IMR-90 (cell line): ENCODE measurements at regions not wholly inside any gene's neighbourhood (a gene's known extent, or its start where the extent isn't known, plus 50 kb on each side); places are given as distances from the start of the nearest gene placed in this dataset.

Experiments used
- ATAC-seq: fragments of 200-7000 bp; cut with Tn5 transposase; 2 replicates; pipeline ENCODE4 v1.9.1; 2020; ENCODE audit warnings: low read depth, mild to moderate bottlenecking, moderate library complexity
- BruUV-seq: library from RNA; stranded (reverse); fragments of 400-500 nt; replicated peaks from 2 replicates; lab custom pipeline; 2021; lab: Mats Ljungman, UMichigan
- CTCF ChIA-PET: fragments of 300-600 bp; formaldehyde crosslinking; extraction: SDS; loops from one replicate; lab custom pipeline; 2021; ENCODE audit warnings: antibody characterized with exemption; lab: Yijun Ruan, JAX
- POLR2A ChIA-PET: fragments of 300-600 bp; sonication (Branson Sonifier 250); formaldehyde crosslinking; loops from one replicate; lab custom pipeline; 2022; ENCODE audit warnings: antibody characterized with exemption; ENCODE audit not compliant: unreplicated experiment; lab: Charles Lee
- DNase-seq: peaks from one replicate; pipeline ENCODE4 v3.0.0; 2013
- H2AFZ ChIP-seq: replicated peaks from 2 replicates; pipeline ENCODE3; 2013; ENCODE audit warnings: low read length, mild to moderate bottlenecking; ENCODE audit not compliant: poor library complexity
- H2AK5ac ChIP-seq: 2 replicates; pipeline ENCODE4 v1.6.1; 2013; ENCODE audit warnings: low read depth, low read length, inconsistent platforms
- H2AK9ac ChIP-seq: replicated peaks from 2 replicates; pipeline ENCODE3; 2013; ENCODE audit warnings: mild to moderate bottlenecking, low read depth, low read length, moderate library complexity; ENCODE audit not compliant: poor library complexity
- H2BK120ac ChIP-seq: 2 replicates; pipeline ENCODE4 v1.6.1; 2013; ENCODE audit warnings: low read depth, low read length, inconsistent platforms
- H2BK15ac ChIP-seq: 3 replicates; pipeline ENCODE4 v1.6.1; 2013; ENCODE audit warnings: low read depth, low read length, inconsistent platforms
- H2BK20ac ChIP-seq: 2 replicates; pipeline ENCODE4 v1.6.1; 2013; ENCODE audit warnings: low read depth, mild to moderate bottlenecking, inconsistent platforms, low read length, moderate library complexity
- H2BK5ac ChIP-seq: 2 replicates; pipeline ENCODE4 v1.6.1; 2013; ENCODE audit warnings: mild to moderate bottlenecking, low read depth, low read length, inconsistent platforms; ENCODE audit not compliant: poor library complexity, severe bottlenecking
- H3K14ac ChIP-seq: replicated peaks from 2 replicates; pipeline ENCODE4 v1.6.1; 2013; ENCODE audit warnings: low read depth, low read length, inconsistent platforms
- H3K18ac ChIP-seq: 2 replicates; pipeline ENCODE4 v1.6.1; 2013; ENCODE audit warnings: low read depth, low read length, control low read depth
- H3K23ac ChIP-seq: 2 replicates; pipeline ENCODE4 v1.6.1; 2013; ENCODE audit warnings: low read depth, low read length, inconsistent platforms
- H3K27ac ChIP-seq: 2 replicates; pipeline ENCODE4 v1.5.1; 2013; ENCODE audit warnings: mild to moderate bottlenecking, control low read depth, low read length; ENCODE audit not compliant: insufficient read depth
- H3K27me3 ChIP-seq: 2 replicates; pipeline ENCODE4 v1.6.1; 2013; ENCODE audit warnings: low read length; ENCODE audit not compliant: control insufficient read depth, insufficient read depth
- H3K36me3 ChIP-seq: 2 replicates; pipeline ENCODE4 v1.6.1; 2013; ENCODE audit warnings: low read length, mixed read lengths; ENCODE audit not compliant: control insufficient read depth, insufficient read depth
- H3K4ac ChIP-seq: 2 replicates; pipeline ENCODE4 v1.6.1; 2013; ENCODE audit warnings: low read depth, low read length, inconsistent platforms
- H3K4me1 ChIP-seq: 2 replicates; pipeline ENCODE4 v1.6.1; 2013; ENCODE audit warnings: low read length, mixed read lengths; ENCODE audit not compliant: control insufficient read depth, insufficient read depth
- H3K4me2 ChIP-seq: 2 replicates; pipeline ENCODE4 v1.6.1; 2013; ENCODE audit warnings: low read depth, mild to moderate bottlenecking, control low read depth, low read length, moderate library complexity
- H3K4me3 ChIP-seq: 2 replicates; pipeline ENCODE4 v1.5.1; 2013; ENCODE audit warnings: low read depth, mild to moderate bottlenecking, control low read depth, low read length, moderate library complexity; ENCODE audit not compliant: insufficient read depth
- H3K56ac ChIP-seq: 2 replicates; pipeline ENCODE4 v1.6.1; 2013; ENCODE audit warnings: low read length, inconsistent platforms; ENCODE audit not compliant: insufficient read depth; ENCODE audit errors: extremely low read depth
- H3K79me1 ChIP-seq, 2 experiments: 2 replicates each; pipeline ENCODE4 v1.6.1; 2013; ENCODE audit warnings: low read length in 2 of 2, inconsistent platforms in 1 of 2, low read depth in 1 of 2
- H3K9ac ChIP-seq: 2 replicates; pipeline ENCODE4 v1.6.1; 2013; ENCODE audit warnings: low read depth, low read length, control low read depth
- H3K9me1 ChIP-seq: 2 replicates; pipeline ENCODE4 v1.6.1; 2013; ENCODE audit warnings: low read length, inconsistent platforms; ENCODE audit not compliant: insufficient read depth
- H3K9me3 ChIP-seq: 2 replicates; pipeline ENCODE4 v1.6.1; 2013; ENCODE audit warnings: low read length; ENCODE audit not compliant: control insufficient read depth, insufficient read depth
- H4K20me1 ChIP-seq: 2 replicates; pipeline ENCODE4 v1.6.1; 2013; ENCODE audit warnings: low read length, inconsistent platforms; ENCODE audit not compliant: insufficient read depth
- H4K5ac ChIP-seq: 2 replicates; pipeline ENCODE4 v1.6.1; 2013; ENCODE audit warnings: mild to moderate bottlenecking, low read depth, low read length, control low read depth
- H4K8ac ChIP-seq, 2 experiments: 2 replicates each; pipeline ENCODE4 v1.6.1; 2013; ENCODE audit warnings: low read depth in 2 of 2, low read length in 2 of 2, control low read depth in 1 of 2, inconsistent platforms in 1 of 2
- H4K91ac ChIP-seq: 2 replicates; pipeline ENCODE4 v1.6.1; 2013; ENCODE audit warnings: low read depth, low read length, inconsistent platforms; ENCODE audit not compliant: insufficient read depth
- BHLHE40 ChIP-seq: fragments of 150-350 bp; IDR thresholded peaks from 2 replicates; pipeline ENCODE4 v1.6.1; 2016; ENCODE audit warnings: mild to moderate bottlenecking, low read depth, low read length
- CEBPB ChIP-seq: IDR thresholded peaks from 2 replicates; pipeline ENCODE4 v1.6.1; 2012; ENCODE audit warnings: low read depth, low read length, improper control_type of control experiment
- CHD1 ChIP-seq: IDR thresholded peaks from 2 replicates; pipeline ENCODE4 v1.6.1; 2012; ENCODE audit warnings: low read depth, low read length, improper control_type of control experiment
- FOS ChIP-seq: fragments of 150-350 bp; IDR thresholded peaks from 2 replicates; pipeline ENCODE4 v1.6.1; 2016; ENCODE audit warnings: low read depth, low read length
- MAFK ChIP-seq: IDR thresholded peaks from 2 replicates; pipeline ENCODE4 v1.6.1; 2012; ENCODE audit warnings: low read depth, low read length, improper control_type of control experiment
- MAZ ChIP-seq: IDR thresholded peaks from 2 replicates; pipeline ENCODE4 v1.6.1; 2012; ENCODE audit warnings: low read depth, mild to moderate bottlenecking, low read length, improper control_type of control experiment, moderate library complexity, borderline replicate concordance
- MXI1 ChIP-seq: IDR thresholded peaks from 2 replicates; pipeline ENCODE4 v1.6.1; 2012; ENCODE audit warnings: low read depth, mild to moderate bottlenecking, low read length, moderate library complexity, borderline replicate concordance
- NFE2L2 ChIP-seq: fragments of 150-350 bp; IDR thresholded peaks from 2 replicates; pipeline ENCODE4 v1.6.1; 2016; ENCODE audit warnings: low read depth, mild to moderate bottlenecking, low read length
- POLR2A ChIP-seq: IDR thresholded peaks from 2 replicates; pipeline ENCODE4 v1.6.1; 2012; ENCODE audit warnings: mild to moderate bottlenecking, low read depth, low read length
- RAD21 ChIP-seq: IDR thresholded peaks from 2 replicates; pipeline ENCODE4 v1.6.1; 2012; ENCODE audit warnings: low read length, improper control_type of control experiment
- RCOR1 ChIP-seq: IDR thresholded peaks from 2 replicates; pipeline ENCODE4 v1.6.1; 2012; ENCODE audit warnings: mild to moderate bottlenecking, low read length, improper control_type of control experiment; ENCODE audit not compliant: insufficient replicate concordance
- RFX5 ChIP-seq: IDR thresholded peaks from 2 replicates; pipeline ENCODE4 v1.8.0; 2012; ENCODE audit warnings: low read depth, mild to moderate bottlenecking, low read length, moderate library complexity
- SMC3 ChIP-seq: fragments of 150-350 bp; IDR thresholded peaks from 2 replicates; pipeline ENCODE4 v1.6.1; 2016; ENCODE audit warnings: low read depth, mild to moderate bottlenecking, antibody characterized with exemption, low read length, moderate library complexity
- WGBS, 2 experiments: methylation state at CpG; one replicate each; pipeline versions ENCODE4 v1.1.5 to v1.1.7; 2013; ENCODE audit warnings: missing lambda C conversion rate in 2 of 2; ENCODE audit not compliant: insufficient read length in 1 of 2; ENCODE audit errors: extremely low coverage in 2 of 2; 5-methylcytosine and 5-hydroxymethylcytosine counted together
- dilution Hi-C: fragments of 300-500 bp; cut with HindIII; formaldehyde crosslinking; loops from one replicate; pipeline ENCODE4 v1.14.3; 2018; ENCODE audit warnings: low sequenced_read_pairs; ENCODE audit not compliant: unreplicated experiment
- in situ Hi-C: fragments of 300-500 bp; cut with MboI; formaldehyde crosslinking; loops from 3 replicates; pipeline ENCODE4 v1.14.3; 2019; ENCODE audit warnings: low sequenced_read_pairs, inconsistent platforms, mixed read lengths
- intact Hi-C: fragments of 100-400 bp; cut with micrococcal nuclease; formaldehyde crosslinking; loops from 2 replicates; pipeline ENCODE4 v1.10.0; 2022
- TF ChIP-seq, protein P1 (sequence below): fragments of 150-350 bp; IDR thresholded peaks from 2 replicates; pipeline ENCODE4 v1.6.1; 2017; ENCODE audit warnings: mild to moderate bottlenecking, antibody characterized with exemption, low read length, low read depth
- TF ChIP-seq, protein P2 (sequence below): conservative IDR thresholded peaks from 2 replicates; pipeline ENCODE4 v1.5.1; 2012; ENCODE audit warnings: mild to moderate bottlenecking, low read depth, low read length, improper control_type of control experiment
- TF ChIP-seq, protein P3 (sequence below): fragments of 150-350 bp; IDR thresholded peaks from 2 replicates; pipeline ENCODE4 v1.6.1; 2016; ENCODE audit warnings: low read depth, mild to moderate bottlenecking, low read length, moderate library complexity, borderline replicate concordance

DNA sequence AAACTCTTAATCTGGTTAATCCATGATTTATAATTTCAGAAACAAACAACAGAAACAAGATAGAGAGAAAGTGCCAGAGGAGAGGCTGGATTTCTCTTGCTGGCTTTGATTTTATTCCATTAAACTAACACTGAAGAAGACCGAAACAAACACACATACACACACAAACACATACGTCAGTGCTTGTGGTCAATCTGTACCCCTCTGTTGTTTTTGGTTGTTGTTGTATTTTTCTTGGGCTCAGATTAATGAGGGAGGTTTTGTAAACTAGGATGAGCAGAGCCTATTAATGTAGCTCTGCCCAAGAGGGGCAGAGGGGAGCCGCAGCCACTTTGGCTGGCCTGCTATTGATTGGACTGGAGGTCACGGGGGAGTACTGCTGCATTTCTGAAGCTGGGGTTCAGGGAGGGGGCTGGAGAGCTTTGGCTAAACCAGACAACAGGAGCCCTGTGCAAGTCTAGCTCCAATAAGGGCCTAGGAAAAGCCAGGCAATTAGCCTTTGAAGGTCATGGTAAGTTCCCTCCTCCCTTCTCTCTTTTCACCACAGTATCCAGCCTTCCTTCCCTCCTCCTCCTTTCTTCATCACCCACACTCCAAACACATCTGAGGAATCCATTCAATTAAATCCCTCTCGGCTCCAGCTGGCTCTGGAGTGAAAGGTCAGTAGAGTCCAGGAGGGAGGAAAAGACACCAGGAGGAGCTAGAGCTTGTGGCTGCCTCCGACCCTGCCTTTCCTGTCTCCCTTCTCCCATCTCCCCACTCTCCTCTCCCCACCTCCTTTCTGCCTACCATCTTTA, 344.1 kb upstream of the LMO3 start:
- H2BK20ac ChIP-seq: no peak overlapping the region
- ChIA-PET CTCF (interaction anchor here (0.6 to 0.7 kb wide), 2 partner anchors 405 to 590 kb away, joined by 3 to 8 read pairs; no protein-coding TSS in a partner anchor), POLR2A (no interaction called here)
- H3K9me1 ChIP-seq: no peaks in the 10 kb centered on the region
- no peak for ATAC-seq
- H4K91ac ChIP-seq: no peak overlapping the region
- H2BK5ac ChIP-seq: no peak overlapping the region
- H3K14ac ChIP-seq: no peak overlapping the region
- dilution Hi-C loops (no loop called here), intact Hi-C loops (no loop called here), in situ Hi-C loops (no loop called here)
- TF ChIP-seq, protein P1, sequence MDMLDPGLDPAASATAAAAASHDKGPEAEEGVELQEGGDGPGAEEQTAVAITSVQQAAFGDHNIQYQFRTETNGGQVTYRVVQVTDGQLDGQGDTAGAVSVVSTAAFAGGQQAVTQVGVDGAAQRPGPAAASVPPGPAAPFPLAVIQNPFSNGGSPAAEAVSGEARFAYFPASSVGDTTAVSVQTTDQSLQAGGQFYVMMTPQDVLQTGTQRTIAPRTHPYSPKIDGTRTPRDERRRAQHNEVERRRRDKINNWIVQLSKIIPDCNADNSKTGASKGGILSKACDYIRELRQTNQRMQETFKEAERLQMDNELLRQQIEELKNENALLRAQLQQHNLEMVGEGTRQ: no peak
- TF ChIP-seq CHD1 (no peak), RAD21 (no peak), CEBPB (no peak), POLR2A (no peak), SMC3 (no peak), RCOR1 (no peak), BHLHE40 (no peak), FOS (no peak), MXI1 (no peak), MAFK (no peak), MAZ (no peak), NFE2L2 (no peak), RFX5 (no peak)
- TF ChIP-seq, protein P2, sequence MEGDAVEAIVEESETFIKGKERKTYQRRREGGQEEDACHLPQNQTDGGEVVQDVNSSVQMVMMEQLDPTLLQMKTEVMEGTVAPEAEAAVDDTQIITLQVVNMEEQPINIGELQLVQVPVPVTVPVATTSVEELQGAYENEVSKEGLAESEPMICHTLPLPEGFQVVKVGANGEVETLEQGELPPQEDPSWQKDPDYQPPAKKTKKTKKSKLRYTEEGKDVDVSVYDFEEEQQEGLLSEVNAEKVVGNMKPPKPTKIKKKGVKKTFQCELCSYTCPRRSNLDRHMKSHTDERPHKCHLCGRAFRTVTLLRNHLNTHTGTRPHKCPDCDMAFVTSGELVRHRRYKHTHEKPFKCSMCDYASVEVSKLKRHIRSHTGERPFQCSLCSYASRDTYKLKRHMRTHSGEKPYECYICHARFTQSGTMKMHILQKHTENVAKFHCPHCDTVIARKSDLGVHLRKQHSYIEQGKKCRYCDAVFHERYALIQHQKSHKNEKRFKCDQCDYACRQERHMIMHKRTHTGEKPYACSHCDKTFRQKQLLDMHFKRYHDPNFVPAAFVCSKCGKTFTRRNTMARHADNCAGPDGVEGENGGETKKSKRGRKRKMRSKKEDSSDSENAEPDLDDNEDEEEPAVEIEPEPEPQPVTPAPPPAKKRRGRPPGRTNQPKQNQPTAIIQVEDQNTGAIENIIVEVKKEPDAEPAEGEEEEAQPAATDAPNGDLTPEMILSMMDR: no peak
- TF ChIP-seq, protein P3, sequence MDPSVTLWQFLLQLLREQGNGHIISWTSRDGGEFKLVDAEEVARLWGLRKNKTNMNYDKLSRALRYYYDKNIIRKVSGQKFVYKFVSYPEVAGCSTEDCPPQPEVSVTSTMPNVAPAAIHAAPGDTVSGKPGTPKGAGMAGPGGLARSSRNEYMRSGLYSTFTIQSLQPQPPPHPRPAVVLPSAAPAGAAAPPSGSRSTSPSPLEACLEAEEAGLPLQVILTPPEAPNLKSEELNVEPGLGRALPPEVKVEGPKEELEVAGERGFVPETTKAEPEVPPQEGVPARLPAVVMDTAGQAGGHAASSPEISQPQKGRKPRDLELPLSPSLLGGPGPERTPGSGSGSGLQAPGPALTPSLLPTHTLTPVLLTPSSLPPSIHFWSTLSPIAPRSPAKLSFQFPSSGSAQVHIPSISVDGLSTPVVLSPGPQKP: no peak
- WGBS, 2 experiments: no CpG with 5 or more reads among the region's 6 CpGs
- H3K18ac ChIP-seq: no peak overlapping the region
- BruUV-seq: no TSS peak
- no peak overlapping the region for H3K4me3 ChIP-seq
- H3K4me1 ChIP-seq: no peaks in the 10 kb centered on the region
- H3K4ac ChIP-seq: no peak overlapping the region
- H3K56ac ChIP-seq: no peak overlapping the region
- no peak overlapping the region for H4K8ac ChIP-seq
- H3K9me3 ChIP-seq: peaks cover 8% of the 10 kb centered on the region
- H3K9ac ChIP-seq: no peak overlapping the region
- no peak overlapping the region for H2AK5ac ChIP-seq
- no peak overlapping the region for H3K27ac ChIP-seq
- H3K79me1 ChIP-seq: no peaks in the 10 kb centered on the region
- no peak overlapping the region for H3K4me2 ChIP-seq
- no peaks in the 10 kb centered on the region for H4K20me1 ChIP-seq
- no peak overlapping the region for H2AFZ ChIP-seq
- no peak overlapping the region for H2AK9ac ChIP-seq
- no peak for DNase-seq
- no peak overlapping the region for H2BK15ac ChIP-seq
- no peak overlapping the region for H4K5ac ChIP-seq
- no peaks in the 10 kb centered on the region for H3K36me3 ChIP-seq
- no peak overlapping the region for H3K23ac ChIP-seq
- no peak overlapping the region for H2BK120ac ChIP-seq
- H3K27me3 ChIP-seq: no peaks in the 10 kb centered on the region
